Common myeloid progenitor, CD34-positive (primary cell): ENCODE measurements at regions not wholly inside any gene's neighbourhood (a gene's known extent, or its start where the extent isn't known, plus 50 kb on each side); places are given as distances from the start of the nearest gene placed in this dataset.

Experiments used
- CTCF ChIA-PET: fragments of 350-600 bp; sonication (Branson Sonifier 250); formaldehyde crosslinking; loops from one replicate; lab custom pipeline; 2021; ENCODE audit warnings: antibody characterized with exemption; lab: Charles Lee
- POLR2A ChIA-PET: fragments of 350-600 bp; sonication (Branson Sonifier 250); formaldehyde crosslinking; loops from one replicate; lab custom pipeline; 2021; ENCODE audit warnings: antibody characterized with exemption; lab: Charles Lee
- DNase-seq, 3 donors: peaks; one replicate each; pipeline versions ENCODE4 v3.0.0 to v3.0.0-alpha.2; 2013
- H3K27ac ChIP-seq, 2 experiments: 1 replicate in 1 of 2; 2 replicates in 1 of 2; pipeline ENCODE4 v1.7.0; 2013; ENCODE audit warnings: inconsistent platforms in 2 of 2, low read length in 2 of 2, mild to moderate bottlenecking in 2 of 2, low read depth in 1 of 2, moderate library complexity in 1 of 2; ENCODE audit not compliant: severe bottlenecking in 2 of 2, insufficient read depth in 1 of 2, poor library complexity in 1 of 2
- H3K27me3 ChIP-seq, 5 experiments: replicated peaks in 2 of 5; 1 replicate in 3 of 5; 2 replicates in 2 of 5; pipeline versions ENCODE4 v1.6.1 to v1.7.0; 2013; ENCODE audit warnings: low read length in 4 of 5, mild to moderate bottlenecking in 2 of 5, moderate library complexity in 2 of 5, inconsistent platforms in 1 of 5; ENCODE audit not compliant: insufficient read depth in 5 of 5, control insufficient read depth in 4 of 5
- H3K36me3 ChIP-seq, 4 experiments: 1 replicate in 2 of 4; 2 replicates in 2 of 4; pipeline versions ENCODE4 v1.6.1 to v1.7.0; 2013; ENCODE audit warnings: low read length in 3 of 4, control low read depth in 1 of 4, mild to moderate bottlenecking in 1 of 4; ENCODE audit not compliant: control insufficient read depth in 4 of 4, insufficient read depth in 4 of 4
- H3K4me1 ChIP-seq, 4 experiments: 1 replicate in 3 of 4; 2 replicates in 1 of 4; pipeline versions ENCODE4 v1.6.1 to v1.7.1; 2013; ENCODE audit warnings: low read length in 3 of 4, mild to moderate bottlenecking in 3 of 4, control low read depth in 1 of 4, inconsistent platforms in 1 of 4, moderate library complexity in 1 of 4; ENCODE audit not compliant: control insufficient read depth in 4 of 4, insufficient read depth in 4 of 4; ENCODE audit errors: control extremely low read depth in 1 of 4
- H3K4me3 ChIP-seq, 7 experiments: 1 replicate in 4 of 7; 2 replicates in 3 of 7; pipeline versions ENCODE4 v1.5.1 to v1.7.0; 2013; ENCODE audit warnings: mild to moderate bottlenecking in 7 of 7, low read length in 6 of 7, moderate library complexity in 6 of 7, inconsistent platforms in 2 of 7, low read depth in 2 of 7, control low read depth in 1 of 7; ENCODE audit not compliant: insufficient read depth in 4 of 7, control insufficient read depth in 1 of 7; ENCODE audit errors: extremely low read depth in 1 of 7
- H3K9me3 ChIP-seq, 5 experiments: 1 replicate in 4 of 5; 2 replicates in 1 of 5; pipeline versions ENCODE4 v1.6.1 to v1.7.1; 2013; ENCODE audit warnings: low read length in 4 of 5, mild to moderate bottlenecking in 2 of 5, inconsistent platforms in 1 of 5, low read depth in 1 of 5, moderate library complexity in 1 of 5; ENCODE audit not compliant: control insufficient read depth in 4 of 5, insufficient read depth in 2 of 5; ENCODE audit errors: control extremely low read depth in 1 of 5
- WGBS: methylation state at CpG from one replicate; pipeline ENCODE4 v1.1.5; 2013; ENCODE audit not compliant: insufficient coverage; 5-methylcytosine and 5-hydroxymethylcytosine counted together

- no peak overlapping the region for H3K4me3 ChIP-seq
- POLR2A ChIA-PET: no interaction called here
- no peaks in the 10 kb centered on the region for H3K9me3 ChIP-seq
- H3K27me3 ChIP-seq: peaks cover 17 to 72% (median 22%) of the 10 kb centered on the region in 5 experiments
- no peaks in the 10 kb centered on the region for H3K36me3 ChIP-seq
- peaks cover 0 to 8% (median 3%) of the 10 kb centered on the region in 4 experiments for H3K4me1 ChIP-seq
- CTCF ChIA-PET: interaction anchor here (0.6 kb wide), 1 partner anchor 162 kb away, joined by 3 read pairs; no protein-coding TSS in a partner anchor
- no CpG with 5 or more reads among the region's 2 CpGs for WGBS
- no peak for DNase-seq
- H3K27ac ChIP-seq: no peak overlapping the region
Observed at GRCh38 chr5:167576126-167576525, 715.3 kb upstream of the WWC1 start.

- ChIA-PET POLR2A (no interaction called here), CTCF (no interaction called here)
- no peak for DNase-seq
- peaks cover 0 to 8% (median 3%) of the 10 kb centered on the region in 4 experiments for H3K4me1 ChIP-seq
- 39% methylated on average over 4 of the region's 4 CpGs for WGBS
- no peak overlapping the region for H3K4me3 ChIP-seq
- peaks cover 17 to 65% (median 20%) of the 10 kb centered on the region in 5 experiments for H3K27me3 ChIP-seq
- H3K27ac ChIP-seq: no peak overlapping the region
- no peaks in the 10 kb centered on the region for H3K9me3 ChIP-seq
- no peaks in the 10 kb centered on the region for H3K36me3 ChIP-seq
Observed at GRCh38 chr5:167576897-167577296, 714.5 kb upstream of the WWC1 start.

GRCh38 chr5:167577616-167578015, 713.8 kb upstream of the WWC1 start:
- Histone ChIP-seq H3K36me3 (no peaks in the 10 kb centered on the region), H3K9me3 (no peaks in the 10 kb centered on the region), H3K27ac (no peak overlapping the region), H3K4me1 (peaks cover 0 to 8% (median 3%) of the 10 kb centered on the region in 4 experiments), H3K27me3 (peaks cover 15 to 58% (median 17%) of the 10 kb centered on the region in 5 experiments), H3K4me3 (no peak overlapping the region)
- CTCF ChIA-PET: no interaction called here
- DNase-seq: no peak
- 60% methylated on average over 1 of the region's 8 CpGs for WGBS
- POLR2A ChIA-PET: no interaction called here

DNA sequence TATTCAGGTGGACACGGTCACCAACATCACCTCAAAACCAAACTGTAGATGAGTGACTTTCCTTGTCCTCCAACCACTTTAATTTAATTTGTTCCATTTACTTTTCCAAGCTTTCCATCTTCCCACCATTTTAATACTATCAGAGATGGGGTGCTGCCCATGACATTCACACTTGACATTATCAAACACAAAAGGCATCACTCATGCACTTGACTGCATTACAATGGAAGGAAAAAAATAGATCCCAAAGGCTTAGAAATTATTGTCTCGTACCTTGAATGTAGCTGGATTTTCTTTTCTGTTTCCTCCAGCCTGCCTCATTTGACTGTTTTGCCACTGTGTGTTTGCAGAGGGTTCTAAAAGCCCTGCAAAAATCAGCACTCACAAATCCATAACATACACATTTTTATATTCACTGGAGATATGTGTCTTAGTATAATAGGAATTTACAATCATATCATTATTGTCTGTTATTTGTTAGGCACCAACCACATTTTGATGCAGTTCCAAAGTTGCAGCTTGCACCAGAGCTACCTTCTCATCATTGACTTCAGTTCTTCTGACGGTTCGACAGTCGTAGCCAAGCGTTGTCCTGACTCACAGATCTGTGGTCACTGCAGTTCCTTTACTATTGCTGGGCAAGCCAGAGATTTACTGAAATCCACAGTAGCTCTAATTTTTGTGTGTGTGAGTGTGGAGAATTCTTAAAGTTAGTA, 712.3 kb upstream of the WWC1 start:
- Histone ChIP-seq H3K9me3 (no peaks in the 10 kb centered on the region), H3K4me1 (no peaks in the 10 kb centered on the region), H3K27ac (no peak overlapping the region), H3K4me3 (no peak overlapping the region), H3K27me3 (peaks cover 8 to 43% (median 14%) of the 10 kb centered on the region in 5 experiments), H3K36me3 (no peaks in the 10 kb centered on the region)
- WGBS: 88% methylated on average over 6 of the region's 6 CpGs
- DNase-seq: no peak
- ChIA-PET POLR2A (no interaction called here), CTCF (no interaction called here)

- no peak overlapping the region for H3K4me3 ChIP-seq
- 100% methylated on average over 2 of the region's 5 CpGs for WGBS
- H3K36me3 ChIP-seq: no peaks in the 10 kb centered on the region
- ChIA-PET CTCF (no interaction called here), POLR2A (no interaction called here)
- DNase-seq: no peak
- H3K27me3 ChIP-seq: peaks cover 7 to 37% (median 11%) of the 10 kb centered on the region in 5 experiments
- no peaks in the 10 kb centered on the region for H3K9me3 ChIP-seq
- H3K27ac ChIP-seq: no peak overlapping the region
- H3K4me1 ChIP-seq: no peaks in the 10 kb centered on the region
Observed at GRCh38 chr5:167579693-167580055, 711.8 kb upstream of the WWC1 start.

DNA sequence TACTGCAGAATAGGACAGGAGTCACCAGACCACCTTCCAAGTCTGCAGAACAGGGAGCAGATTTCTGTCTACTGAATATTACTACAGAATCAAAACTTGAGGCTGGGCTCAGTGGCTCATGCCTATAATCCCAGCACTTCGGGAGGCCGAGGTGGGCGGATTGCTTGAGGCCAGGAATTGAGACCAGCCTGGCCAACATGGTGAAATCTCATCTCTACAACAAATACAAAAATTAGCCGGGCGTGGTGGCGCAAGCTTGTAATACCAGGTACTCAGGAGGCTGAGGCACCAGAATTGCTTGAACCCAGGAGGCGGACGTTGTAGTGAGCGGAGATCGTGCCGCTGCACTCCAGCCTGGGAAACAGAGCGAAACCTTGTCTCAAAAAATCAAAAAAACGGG, 710.8 kb upstream of the WWC1 start:
- H3K9me3 ChIP-seq: no peaks in the 10 kb centered on the region
- H3K4me3 ChIP-seq: no peak overlapping the region
- 89% methylated on average over 13 of the region's 13 CpGs for WGBS
- no peaks in the 10 kb centered on the region for H3K4me1 ChIP-seq
- no peak for DNase-seq
- peaks cover 2 to 28% (median 10%) of the 10 kb centered on the region in 5 experiments for H3K27me3 ChIP-seq
- CTCF ChIA-PET: no interaction called here
- H3K27ac ChIP-seq: no peak overlapping the region
- POLR2A ChIA-PET: no interaction called here
- no peaks in the 10 kb centered on the region for H3K36me3 ChIP-seq

DNA sequence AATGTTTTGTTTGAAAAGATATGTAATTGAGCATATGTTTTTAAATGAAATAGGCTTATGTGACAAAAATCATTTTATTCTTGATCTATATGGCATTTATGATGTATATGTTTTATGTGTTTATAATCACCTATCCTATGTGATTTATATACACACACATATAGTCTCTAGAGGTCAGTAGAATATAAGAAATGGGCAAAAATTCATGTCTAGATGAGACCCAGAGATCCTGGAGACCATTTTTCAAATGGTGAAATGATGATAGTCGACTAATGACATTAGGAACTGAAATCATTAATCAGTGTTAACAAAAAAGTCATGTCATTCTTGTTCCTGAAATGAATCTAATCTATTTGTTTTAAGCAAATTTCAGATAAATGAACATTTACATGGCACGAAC, 709.2 kb upstream of the WWC1 start:
- no peaks in the 10 kb centered on the region for H3K36me3 ChIP-seq
- H3K27ac ChIP-seq: no peak overlapping the region
- peaks cover 0 to 16% (median 6%) of the 10 kb centered on the region in 5 experiments for H3K27me3 ChIP-seq
- CTCF ChIA-PET: no interaction called here
- POLR2A ChIA-PET: no interaction called here
- H3K4me1 ChIP-seq: no peaks in the 10 kb centered on the region
- H3K9me3 ChIP-seq: no peaks in the 10 kb centered on the region
- H3K4me3 ChIP-seq: no peak overlapping the region
- no peak for DNase-seq
- 75% methylated on average over 1 of the region's 2 CpGs for WGBS
